Memory B cell (primary cell): ENCODE measurements at regions not wholly inside any gene's neighbourhood (a gene's known extent, or its start where the extent isn't known, plus 50 kb on each side); places are given as distances from the start of the nearest gene placed in this dataset.
"Not testable (repeated sequence)": the region's sequence is repeated elsewhere in the genome, so short reads cannot be mapped to it uniquely, and the experiment has no call there.

Experiments
- ATAC-seq: fragments of 150-1000 bp; cut with Tn5 transposase; 2 replicates; pipeline ENCODE4 v1.10.0; 2021; ENCODE audit warnings: low read depth, mild to moderate bottlenecking, moderate library complexity
- DNase-seq, 2 donors: peaks; one replicate each; pipeline ENCODE4 v3.0.0; 2022; ENCODE audit warnings: low spot score in 2 of 2
- H3K27ac Mint-ChIP-seq: one replicate; pipeline ENCODE4 v1.8.0; 2022; ENCODE audit warnings: mild to moderate bottlenecking, moderate library complexity, mixed read lengths
- H3K27me3 Mint-ChIP-seq: one replicate; pipeline ENCODE4 v1.8.0; 2022; ENCODE audit warnings: mixed read lengths
- H3K36me3 Mint-ChIP-seq: one replicate; pipeline ENCODE4 v1.8.0; 2022; ENCODE audit warnings: mild to moderate bottlenecking, mixed read lengths
- H3K4me1 Mint-ChIP-seq: one replicate; pipeline ENCODE4 v1.8.0; 2022; ENCODE audit warnings: mixed read lengths
- H3K4me3 Mint-ChIP-seq: one replicate; pipeline ENCODE4 v1.8.0; 2022; ENCODE audit warnings: mild to moderate bottlenecking, moderate library complexity, mixed read lengths
- H3K9me3 Mint-ChIP-seq: one replicate; pipeline ENCODE4 v1.8.0; 2022; ENCODE audit warnings: mixed read lengths

DNA sequence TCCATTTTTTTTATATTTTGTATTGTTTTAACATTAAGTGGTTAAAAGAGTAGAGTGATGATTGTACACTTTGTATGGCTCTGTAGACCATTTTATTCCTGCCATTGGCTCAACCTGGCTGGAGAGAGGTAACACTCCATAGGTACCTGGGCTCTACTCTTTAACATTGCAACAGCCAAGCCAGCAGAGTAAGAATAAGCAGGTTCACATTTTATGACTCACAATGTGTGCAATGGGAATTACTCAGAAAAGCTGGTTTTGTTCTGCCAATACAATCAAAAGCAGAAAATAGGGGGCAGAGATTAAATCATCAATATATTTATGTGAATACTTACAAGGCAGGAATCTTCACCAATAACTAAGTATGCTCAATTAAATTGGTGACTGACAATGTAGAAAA lies 1324.0 kb downstream of the AMY1C start:
- H3K4me1 Mint-ChIP-seq = no peaks in the 10 kb centered on the region
- H3K27me3 Mint-ChIP-seq = peaks cover 2% of the 10 kb centered on the region
- no peak overlapping the region for H3K4me3 Mint-ChIP-seq
- H3K9me3 Mint-ChIP-seq = peaks cover 5% of the 10 kb centered on the region
- H3K36me3 Mint-ChIP-seq = no peaks in the 10 kb centered on the region
- no peak overlapping the region for H3K27ac Mint-ChIP-seq
- no peak for DNase-seq
- no peak for ATAC-seq

DNA sequence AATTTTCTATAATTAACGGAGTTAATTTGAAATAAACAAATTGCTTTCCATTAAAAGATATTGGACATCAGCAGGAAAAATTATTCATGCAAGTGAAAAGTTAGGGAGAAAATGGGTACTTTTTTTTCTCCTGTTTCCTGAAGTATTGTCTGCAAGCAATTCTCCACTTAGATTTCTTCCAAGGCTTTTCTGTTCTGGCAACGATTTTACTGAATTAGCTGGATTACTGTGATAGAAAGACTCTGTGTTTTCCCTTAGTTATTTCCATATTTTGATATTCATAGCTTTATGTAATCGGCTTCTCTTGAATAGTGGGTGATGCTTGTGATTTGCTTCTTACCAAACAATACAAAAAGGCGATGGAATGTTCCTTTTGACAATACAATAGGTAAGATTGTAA lies 1333.9 kb downstream of the AMY1C start:
- DNase-seq = no peak
- Mint-ChIP-seq H3K4me1 (no peaks in the 10 kb centered on the region), H3K36me3 (no peaks in the 10 kb centered on the region), H3K27me3 (no peaks in the 10 kb centered on the region), H3K27ac (no peak overlapping the region), H3K4me3 (no peak overlapping the region), H3K9me3 (no peaks in the 10 kb centered on the region)
- no peak for ATAC-seq

DNA sequence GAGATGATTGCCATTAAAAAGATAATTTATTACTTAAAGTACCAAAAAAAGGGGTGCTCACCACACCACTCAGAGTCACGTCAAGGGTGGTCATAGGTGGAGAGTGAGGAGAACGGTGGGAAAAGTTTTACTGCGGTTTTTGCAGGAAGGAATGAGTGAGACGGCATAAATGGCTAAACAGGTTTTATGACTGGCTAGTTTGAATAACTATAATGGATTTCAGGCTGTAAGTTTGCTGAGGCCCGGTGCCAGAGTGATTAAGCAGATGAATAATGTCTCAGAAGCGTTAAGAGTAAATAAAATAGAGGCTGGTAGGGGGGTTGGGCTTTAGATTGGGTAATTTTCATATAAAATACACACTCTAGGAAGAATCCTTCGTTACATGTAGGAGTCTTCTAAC lies 1337.8 kb downstream of the AMY1C start:
- Mint-ChIP-seq H3K27ac (no peak overlapping the region), H3K36me3 (no peaks in the 10 kb centered on the region), H3K9me3 (peaks cover 1% of the 10 kb centered on the region), H3K4me3 (no peak overlapping the region), H3K27me3 (no peaks in the 10 kb centered on the region), H3K4me1 (no peaks in the 10 kb centered on the region)
- no peak for DNase-seq
- no peak for ATAC-seq

DNA sequence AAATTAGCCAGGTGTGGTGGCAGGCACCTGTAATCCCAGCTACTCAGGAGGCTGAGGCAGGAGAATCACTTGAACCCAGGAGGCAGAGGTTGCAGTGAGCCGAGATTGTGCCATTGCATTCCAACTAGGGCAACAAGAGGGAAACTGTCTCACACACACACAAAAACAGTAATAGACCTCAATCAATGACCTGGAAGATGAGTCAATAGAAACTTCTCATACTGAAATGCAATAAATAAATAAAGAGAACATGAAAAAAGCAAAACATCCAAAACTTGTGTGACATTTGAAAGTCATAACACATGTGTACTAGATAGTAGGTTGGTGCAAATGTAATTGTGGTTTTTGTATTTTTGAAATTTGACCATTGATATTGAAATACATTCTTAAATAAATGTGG lies 1338.5 kb downstream of the AMY1C start:
- Mint-ChIP-seq H3K27ac (no peak overlapping the region), H3K9me3 (peaks cover 1% of the 10 kb centered on the region), H3K4me1 (no peaks in the 10 kb centered on the region), H3K4me3 (no peak overlapping the region), H3K27me3 (no peaks in the 10 kb centered on the region), H3K36me3 (no peaks in the 10 kb centered on the region)
- DNase-seq = no peak
- ATAC-seq = no peak

DNA sequence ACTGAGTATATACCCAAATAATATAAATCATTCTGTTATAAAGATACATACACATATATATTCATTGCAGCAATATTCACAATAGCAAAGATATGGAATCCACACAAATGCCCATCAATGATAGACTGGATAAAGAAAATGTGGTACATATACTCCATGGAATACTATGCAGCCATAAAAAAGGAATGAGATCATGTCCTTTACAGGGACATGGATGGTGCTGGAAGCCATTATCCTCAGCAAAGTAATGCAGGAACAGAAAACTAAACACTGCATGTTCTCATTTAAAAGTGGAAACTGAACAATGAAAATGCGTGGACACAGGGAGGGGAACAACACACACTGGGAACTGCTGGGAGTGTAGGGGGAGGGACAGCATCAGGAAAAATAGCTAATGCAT lies 1344.2 kb downstream of the AMY1C start:
- not testable (repeated sequence) for ATAC-seq

DNA sequence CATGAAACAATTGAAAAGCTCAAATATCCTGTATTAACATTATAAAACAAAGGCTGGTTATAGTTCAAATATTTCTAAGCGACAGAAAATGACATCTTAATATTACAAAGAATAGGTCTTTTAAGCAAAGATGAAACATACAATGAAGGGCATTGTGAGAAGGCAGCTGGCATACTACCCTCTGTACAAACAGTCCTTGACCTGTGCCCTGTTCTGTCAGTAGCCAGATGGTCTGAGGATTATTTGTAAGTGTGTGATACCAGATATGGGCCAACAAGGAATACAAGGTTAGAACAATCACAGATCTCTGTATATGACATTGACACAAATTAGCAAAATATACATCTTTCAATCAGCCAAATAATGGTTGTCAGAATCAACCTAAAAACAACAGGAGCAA lies 1350.4 kb downstream of the AMY1C start:
- Mint-ChIP-seq H3K27ac (no peak overlapping the region), H3K27me3 (no peaks in the 10 kb centered on the region), H3K4me3 (no peak overlapping the region)

More for the DNA sequence above, 1344.2 kb downstream of the AMY1C start:
- H3K4me1 Mint-ChIP-seq, H3K36me3 Mint-ChIP-seq, H3K4me3 Mint-ChIP-seq, H3K9me3 Mint-ChIP-seq, DNase-seq, H3K27ac Mint-ChIP-seq, H3K27me3 Mint-ChIP-seq: not testable (repeated sequence)

DNA sequence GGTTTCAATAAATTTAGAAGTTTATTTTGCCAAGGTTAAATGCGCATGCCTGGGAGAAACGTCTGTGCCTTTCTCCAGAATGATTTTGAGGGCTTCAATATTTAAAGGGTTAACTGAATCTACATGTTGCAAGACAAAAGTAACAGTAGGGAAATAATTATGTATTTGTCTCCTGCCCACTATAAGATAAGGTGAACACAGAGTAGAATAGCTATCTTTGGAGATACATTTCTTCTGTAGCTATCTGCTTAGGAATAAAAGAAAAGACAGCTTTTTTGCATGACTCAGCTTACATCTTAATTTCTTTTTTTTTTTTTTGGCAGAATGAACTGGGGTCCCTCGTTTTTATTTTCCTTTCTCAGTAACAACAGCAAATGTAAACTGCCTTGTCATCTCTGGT lies 1351.6 kb downstream of the AMY1C start:
- H3K4me1 Mint-ChIP-seq = no peaks in the 10 kb centered on the region
- ATAC-seq (no peak), DNase-seq (no peak)
- H3K27ac Mint-ChIP-seq = no peak overlapping the region
- H3K9me3 Mint-ChIP-seq = no peaks in the 10 kb centered on the region
- no peaks in the 10 kb centered on the region for H3K36me3 Mint-ChIP-seq
- H3K4me3 Mint-ChIP-seq = no peak overlapping the region
- H3K27me3 Mint-ChIP-seq = no peaks in the 10 kb centered on the region

More for the DNA sequence above, 1350.4 kb downstream of the AMY1C start:
- H3K9me3 Mint-ChIP-seq = no peaks in the 10 kb centered on the region
- DNase-seq (no peak), ATAC-seq (no peak)
- H3K4me1 Mint-ChIP-seq = no peaks in the 10 kb centered on the region
- no peaks in the 10 kb centered on the region for H3K36me3 Mint-ChIP-seq

DNA sequence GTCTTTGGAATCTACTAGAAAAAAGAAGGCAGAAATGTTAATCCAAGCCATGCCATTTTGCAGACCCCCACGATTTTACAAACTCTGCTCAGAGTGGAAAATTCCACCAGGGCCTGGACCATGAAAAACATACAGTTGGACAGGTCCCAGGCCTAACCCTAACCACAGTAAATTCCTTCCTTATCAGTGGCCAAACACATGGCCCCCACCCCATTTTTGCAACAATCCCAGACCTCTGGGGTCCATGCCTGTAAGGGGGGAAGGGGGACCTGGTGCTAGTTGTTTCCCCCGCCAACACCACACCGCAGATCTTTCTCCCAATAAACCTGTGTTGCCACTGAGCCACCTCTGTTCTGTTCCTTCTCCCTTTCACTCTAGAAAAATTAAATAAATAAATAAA lies 1352.7 kb downstream of the AMY1C start:
- H3K4me3 Mint-ChIP-seq = no peak overlapping the region

DNA sequence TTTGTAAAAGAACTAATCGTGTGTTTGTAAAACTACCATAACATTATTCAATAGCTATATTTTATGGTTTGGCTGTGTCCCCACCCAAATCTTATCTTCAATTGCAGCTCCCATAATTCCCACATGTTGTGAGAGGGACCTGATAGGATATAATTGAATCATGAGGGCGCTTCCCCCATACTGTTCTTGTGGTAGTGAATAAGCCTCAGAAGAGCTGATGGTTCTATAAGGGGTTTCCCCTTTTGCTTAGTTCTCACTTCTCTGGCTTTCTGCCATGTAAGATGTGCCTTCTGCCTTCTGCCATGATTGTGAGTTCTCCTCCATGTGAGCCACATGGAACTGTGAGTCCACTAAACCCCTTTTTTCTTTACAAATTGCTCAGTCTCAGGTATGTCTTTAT lies 1372.3 kb downstream of the AMY1C start:
- Mint-ChIP-seq H3K27ac (no peak overlapping the region), H3K36me3 (no peaks in the 10 kb centered on the region), H3K4me1 (no peaks in the 10 kb centered on the region), H3K9me3 (peaks cover 2% of the 10 kb centered on the region), H3K4me3 (no peak overlapping the region), H3K27me3 (no peaks in the 10 kb centered on the region)
- no peak for DNase-seq
- no peak for ATAC-seq

More for the DNA sequence above, 1352.7 kb downstream of the AMY1C start:
- ATAC-seq = no peak
- Mint-ChIP-seq H3K27ac (no peak overlapping the region), H3K27me3 (no peaks in the 10 kb centered on the region), H3K4me1 (no peaks in the 10 kb centered on the region), H3K9me3 (no peaks in the 10 kb centered on the region), H3K36me3 (no peaks in the 10 kb centered on the region)
- no peak for DNase-seq

DNA sequence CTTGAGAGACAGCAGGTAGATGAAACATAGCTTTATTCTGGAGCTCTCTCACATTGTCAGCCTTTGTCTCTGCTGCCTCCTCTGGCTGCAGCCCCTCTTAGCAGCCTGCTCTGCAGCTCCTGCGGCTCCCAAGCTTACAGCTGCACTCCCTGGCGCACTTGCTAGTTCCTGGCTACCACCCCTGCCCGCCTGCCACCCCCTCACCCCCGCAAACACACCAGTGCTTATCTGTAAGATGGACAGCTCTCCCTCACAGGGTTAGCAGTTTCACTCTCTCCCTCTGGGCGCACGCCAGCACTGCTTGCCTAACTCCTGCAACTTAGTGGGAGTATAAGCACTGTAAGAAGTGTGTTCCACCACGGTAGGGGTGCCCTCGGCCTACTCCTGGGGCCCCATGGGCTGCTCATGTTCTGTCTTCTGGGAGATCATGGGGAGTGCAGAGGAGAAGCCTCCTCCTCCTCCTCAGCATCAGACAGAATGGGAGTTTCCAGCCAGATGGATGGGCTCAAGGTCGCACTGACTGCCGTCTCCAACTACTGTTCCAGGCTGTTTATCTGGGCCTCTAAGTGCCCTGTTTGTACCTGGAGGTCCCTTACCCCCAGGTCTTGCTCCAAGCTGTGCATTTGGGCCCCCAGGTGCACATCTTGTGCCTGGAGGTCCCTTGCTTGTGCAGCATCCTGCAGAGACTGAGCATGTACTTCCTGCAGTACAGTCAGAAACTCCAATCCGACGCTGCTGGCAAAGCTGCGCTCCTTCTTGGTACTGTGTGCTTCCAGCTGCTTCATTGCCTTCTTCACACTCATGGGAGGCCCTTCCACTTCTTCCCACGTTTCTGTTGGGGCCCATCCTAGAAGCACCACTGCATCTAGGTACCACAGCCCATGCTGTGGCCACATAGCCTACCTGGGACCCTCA lies 1388.1 kb downstream of the AMY1C start:
- no peak overlapping the region for H3K4me3 Mint-ChIP-seq
- no peaks in the 10 kb centered on the region for H3K27me3 Mint-ChIP-seq
- H3K4me1 Mint-ChIP-seq = no peaks in the 10 kb centered on the region
- no peak overlapping the region for H3K27ac Mint-ChIP-seq
- no peaks in the 10 kb centered on the region for H3K9me3 Mint-ChIP-seq
- ATAC-seq (no peak), DNase-seq (no peak)
- H3K36me3 Mint-ChIP-seq = no peaks in the 10 kb centered on the region

DNA sequence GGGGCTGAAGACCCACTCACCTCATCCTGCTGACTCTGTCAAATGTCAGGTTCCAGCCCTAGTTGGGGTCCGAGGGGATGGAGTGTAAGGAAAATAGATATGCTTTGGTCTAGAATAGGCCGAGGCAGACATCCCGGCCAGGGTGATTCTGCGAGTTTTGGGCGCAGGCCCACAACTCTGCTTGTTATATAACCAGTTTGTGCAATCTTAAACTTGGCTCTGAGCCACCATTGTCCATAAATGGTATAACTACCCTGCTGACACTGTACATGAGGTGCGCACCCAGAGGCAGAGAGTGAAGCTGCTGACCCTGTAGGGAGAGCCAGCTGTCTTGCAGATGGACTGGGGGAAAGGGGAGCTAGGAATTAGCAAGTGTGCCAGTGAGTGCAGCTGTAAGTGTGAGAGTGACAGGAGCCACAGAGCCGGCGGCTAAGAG lies 1388.8 kb downstream of the AMY1C start:
- Mint-ChIP-seq H3K4me1 (no peaks in the 10 kb centered on the region), H3K27me3 (no peaks in the 10 kb centered on the region), H3K9me3 (no peaks in the 10 kb centered on the region), H3K4me3 (no peak overlapping the region), H3K27ac (no peak overlapping the region), H3K36me3 (no peaks in the 10 kb centered on the region)
- DNase-seq (no peak), ATAC-seq (no peak)

DNA sequence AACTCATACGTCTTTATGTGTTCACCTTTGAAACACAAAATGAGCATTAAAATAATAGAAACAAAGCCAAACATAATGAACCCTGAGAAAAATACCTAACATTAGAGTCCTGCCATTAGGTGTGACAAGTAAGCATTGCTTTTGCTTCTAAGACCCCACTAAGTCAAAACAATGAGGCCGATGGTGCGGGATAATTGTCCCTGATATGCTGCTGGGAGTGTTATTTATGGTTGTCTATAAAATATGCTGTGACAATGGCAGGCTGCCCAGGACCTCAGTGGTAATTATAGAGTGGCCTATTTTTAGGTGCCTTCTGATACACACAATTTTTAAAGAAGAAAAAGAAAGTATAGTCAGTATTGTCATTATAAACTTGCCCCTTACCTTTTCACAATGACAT lies 1423.1 kb downstream of the AMY1C start:
- Mint-ChIP-seq H3K4me3 (no peak overlapping the region), H3K27ac (no peak overlapping the region), H3K27me3 (no peaks in the 10 kb centered on the region), H3K9me3 (no peaks in the 10 kb centered on the region), H3K4me1 (no peaks in the 10 kb centered on the region), H3K36me3 (no peaks in the 10 kb centered on the region)
- DNase-seq (no peak), ATAC-seq (no peak)

DNA sequence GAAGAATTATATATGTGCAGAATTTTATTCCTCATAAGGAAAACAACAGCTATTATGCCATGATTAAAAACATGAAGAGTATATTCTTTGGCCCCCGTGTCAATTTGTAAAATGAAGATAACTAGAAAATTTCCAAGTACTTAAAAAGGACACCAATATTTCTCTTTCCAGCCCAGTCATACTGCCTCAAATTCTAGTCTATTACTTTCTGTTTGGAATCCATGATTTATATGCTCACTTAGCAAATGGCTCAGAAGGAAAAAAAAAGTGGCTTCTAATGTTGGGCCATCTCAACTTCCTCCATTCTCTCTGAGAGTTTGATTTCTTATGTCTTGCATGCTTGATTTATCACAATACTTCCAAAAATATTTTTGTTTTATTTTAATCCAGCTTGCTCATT lies 1431.1 kb downstream of the AMY1C start:
- ATAC-seq (no peak), DNase-seq (no peak)
- no peaks in the 10 kb centered on the region for H3K4me1 Mint-ChIP-seq
- H3K27ac Mint-ChIP-seq = no peak overlapping the region
- no peaks in the 10 kb centered on the region for H3K27me3 Mint-ChIP-seq
- H3K4me3 Mint-ChIP-seq = no peak overlapping the region
- H3K9me3 Mint-ChIP-seq = no peaks in the 10 kb centered on the region
- H3K36me3 Mint-ChIP-seq = no peaks in the 10 kb centered on the region

DNA sequence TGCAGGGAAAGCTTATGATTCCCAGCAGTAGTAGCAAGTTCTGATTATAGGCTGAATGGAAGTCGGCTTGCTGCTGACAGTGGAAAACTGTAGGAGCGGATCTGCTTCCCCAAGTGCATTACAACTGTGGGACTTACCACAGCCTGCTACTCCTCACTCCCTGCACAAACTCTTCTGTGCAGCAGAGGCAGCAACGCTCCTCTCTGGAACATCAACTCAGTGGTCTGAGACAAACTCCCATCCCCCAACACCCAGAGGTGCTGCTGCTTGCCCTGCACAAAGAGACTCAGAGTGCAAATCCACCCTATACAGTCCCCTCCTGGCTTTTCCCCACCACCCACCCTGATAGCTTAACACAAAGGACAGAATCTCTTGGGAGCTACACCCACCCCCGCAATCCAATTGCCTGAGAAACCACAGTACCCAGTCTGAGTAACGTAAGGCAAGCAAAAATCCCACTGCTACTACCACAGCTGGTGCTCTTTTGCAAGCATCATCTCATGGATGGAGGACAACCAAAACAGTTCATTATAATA lies 1455.2 kb downstream of the AMY1C start:
- DNase-seq (no peak), ATAC-seq (no peak)
- H3K27ac Mint-ChIP-seq = no peak overlapping the region
- no peaks in the 10 kb centered on the region for H3K4me1 Mint-ChIP-seq
- H3K36me3 Mint-ChIP-seq = no peaks in the 10 kb centered on the region
- H3K9me3 Mint-ChIP-seq = no peaks in the 10 kb centered on the region
- no peak overlapping the region for H3K4me3 Mint-ChIP-seq
- no peaks in the 10 kb centered on the region for H3K27me3 Mint-ChIP-seq

DNA sequence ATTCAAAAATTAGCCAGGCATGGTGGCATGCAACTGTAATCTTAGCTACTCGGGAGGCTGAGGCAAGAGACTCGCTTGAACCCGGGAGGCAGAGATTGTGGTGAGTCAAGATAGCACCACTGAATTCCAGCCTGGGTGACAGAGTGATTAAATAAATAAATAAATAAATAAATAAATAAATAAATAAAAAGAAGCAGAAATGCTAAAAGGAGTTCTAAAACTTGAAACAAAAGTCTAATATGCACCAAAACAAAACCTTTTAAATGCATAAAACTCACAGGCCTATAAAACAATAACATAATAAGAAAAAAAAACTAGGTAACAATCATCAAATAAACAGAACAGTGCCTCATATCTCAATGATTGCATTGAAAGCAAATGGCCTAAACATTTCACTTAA lies 1458.9 kb downstream of the AMY1C start:
- ATAC-seq (no peak), DNase-seq (no peak)
- Mint-ChIP-seq H3K27me3 (no peaks in the 10 kb centered on the region), H3K36me3 (no peaks in the 10 kb centered on the region), H3K4me3 (no peak overlapping the region), H3K4me1 (no peaks in the 10 kb centered on the region), H3K9me3 (peaks cover 4% of the 10 kb centered on the region), H3K27ac (no peak overlapping the region)
